Peyer's patch (tissue), 4 donors: ENCODE measurements at regions not wholly inside any gene's neighbourhood (a gene's known extent, or its start where the extent isn't known, plus 50 kb on each side); places are given as distances from the start of the nearest gene placed in this dataset.

Experiments
- DNase-seq, 3 donors: peaks; one replicate each; pipeline ENCODE4 v3.0.0-alpha.2; 2017 to 2019
- H3K27ac ChIP-seq, 4 donors: fragments of 200-600 bp; sonication (generic); one replicate each; pipeline ENCODE4 v1.5.1; 2016 to 2019
- H3K27me3 ChIP-seq, 2 donors: fragments of 200-600 bp; sonication (generic); one replicate each; pipeline ENCODE4 v1.5.1; 2019
- H3K36me3 ChIP-seq, 3 donors: fragments of 200-600 bp; sonication (generic); one replicate each; pipeline ENCODE4 v1.5.1; 2016 to 2019
- H3K4me1 ChIP-seq, 4 donors: fragments of 200-600 bp; sonication (generic); one replicate each; pipeline ENCODE4 v1.5.1; 2016 to 2019
- H3K4me3 ChIP-seq, 4 donors: fragments of 200-600 bp; sonication (generic); 1 replicate in 3 of 4; 2 replicates in 1 of 4; pipeline ENCODE4 v1.5.1; 2016 to 2019; ENCODE audit warnings: mild to moderate bottlenecking in 1 of 4
- H3K9me3 ChIP-seq, 4 donors: fragments of 200-600 bp; sonication (generic); one replicate each; pipeline ENCODE4 v1.5.1; 2016 to 2019; ENCODE audit warnings: mild to moderate bottlenecking in 1 of 4
- CTCF ChIP-seq, 6 experiments: fragments of 450-650 bp in 4 of 6; fragments of 200-600 bp in 2 of 6; sonication (generic) in 1 of 6; IDR thresholded peaks; one replicate each; pipeline ENCODE4 v1.5.1; 2017 to 2019; ENCODE audit warnings: antibody characterized with exemption in 6 of 6, mild to moderate bottlenecking in 3 of 6, moderate library complexity in 1 of 6
- POLR2A ChIP-seq, 2 donors: fragments of 450-650 bp; IDR thresholded peaks; one replicate each; pipeline ENCODE4 v1.5.1; 2017; ENCODE audit warnings: antibody characterized with exemption in 2 of 2, mild to moderate bottlenecking in 2 of 2, moderate library complexity in 2 of 2

GRCh38 chr5:142531977-142532780, 153.7 kb downstream of the FGF1 start:
- Histone ChIP-seq H3K9me3 (no peaks in the 10 kb centered on the region), H3K4me1 (no peaks in the 10 kb centered on the region), H3K36me3 (no peaks in the 10 kb centered on the region), H3K27ac (no peak overlapping the region), H3K4me3 (no peak overlapping the region), H3K27me3 (no peaks in the 10 kb centered on the region)
- TF ChIP-seq POLR2A (IDR thresholded peaks at IDR 0.05): no peak
- no peak for TF ChIP-seq CTCF (IDR thresholded peaks at IDR 0.05)
- no peak for DNase-seq

DNA sequence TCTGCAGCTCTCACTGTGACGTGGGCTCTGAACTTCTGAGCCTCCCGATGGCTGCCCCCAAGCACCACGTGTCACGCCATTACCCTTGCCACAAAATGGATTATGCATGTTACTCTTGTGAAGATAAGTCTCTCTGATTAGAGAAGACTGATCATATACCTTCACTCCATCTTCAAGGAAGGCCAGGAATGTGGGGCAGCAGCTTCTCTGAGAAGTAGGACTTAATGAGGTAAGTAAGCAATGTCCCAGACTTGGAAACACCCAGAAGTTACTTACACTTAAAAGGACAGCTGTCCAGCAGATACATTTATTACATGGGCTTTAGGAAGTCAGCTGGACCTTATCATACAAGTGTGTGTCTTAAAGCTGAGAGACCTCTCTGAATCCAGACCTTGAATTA, 155.0 kb downstream of the FGF1 start:
- no peak for DNase-seq
- no peaks in the 10 kb centered on the region for H3K27me3 ChIP-seq
- H3K36me3 ChIP-seq: no peaks in the 10 kb centered on the region
- H3K4me3 ChIP-seq: no peak overlapping the region
- no peaks in the 10 kb centered on the region for H3K4me1 ChIP-seq
- no peaks in the 10 kb centered on the region for H3K9me3 ChIP-seq
- H3K27ac ChIP-seq: no peak overlapping the region
- TF ChIP-seq CTCF (IDR thresholded peaks at IDR 0.05): no peak
- TF ChIP-seq POLR2A (IDR thresholded peaks at IDR 0.05): no peak

- H3K4me3 ChIP-seq: no peak overlapping the region
- no peaks in the 10 kb centered on the region for H3K4me1 ChIP-seq
- H3K27me3 ChIP-seq: no peaks in the 10 kb centered on the region
- TF ChIP-seq POLR2A (IDR thresholded peaks at IDR 0.05): no peak
- TF ChIP-seq CTCF (IDR thresholded peaks at IDR 0.05): no peak
- H3K9me3 ChIP-seq: no peaks in the 10 kb centered on the region
- no peak overlapping the region for H3K27ac ChIP-seq
- no peaks in the 10 kb centered on the region for H3K36me3 ChIP-seq
- DNase-seq: no peak
These were observed 156.1 kb downstream of the FGF1 start for GRCh38 chr5:142529626-142530278.

- Histone ChIP-seq H3K9me3 (no peaks in the 10 kb centered on the region), H3K27me3 (no peaks in the 10 kb centered on the region), H3K4me3 (no peak overlapping the region), H3K27ac (no peak overlapping the region), H3K36me3 (no peaks in the 10 kb centered on the region), H3K4me1 (no peaks in the 10 kb centered on the region)
- no peak for TF ChIP-seq CTCF (IDR thresholded peaks at IDR 0.05)
- TF ChIP-seq POLR2A (IDR thresholded peaks at IDR 0.05): no peak
- DNase-seq: no peak
These were observed 158.1 kb downstream of the FGF1 start for GRCh38 chr5:142527664-142528295.

GRCh38 chr5:142527234-142527633, 158.7 kb downstream of the FGF1 start:
- H3K4me1 ChIP-seq: no peaks in the 10 kb centered on the region
- H3K27me3 ChIP-seq: no peaks in the 10 kb centered on the region
- H3K36me3 ChIP-seq: no peaks in the 10 kb centered on the region
- no peak overlapping the region for H3K4me3 ChIP-seq
- H3K9me3 ChIP-seq: no peaks in the 10 kb centered on the region
- no peak overlapping the region for H3K27ac ChIP-seq
- TF ChIP-seq CTCF (IDR thresholded peaks at IDR 0.05): no peak
- TF ChIP-seq POLR2A (IDR thresholded peaks at IDR 0.05): no peak
- no peak for DNase-seq
